Endometrial microvascular endothelial cells (primary cell): ENCODE measurements at regions not wholly inside any gene's neighbourhood (a gene's known extent, or its start where the extent isn't known, plus 50 kb on each side); places are given as distances from the start of the nearest gene placed in this dataset.
"Not testable (repeated sequence)": the region's sequence is repeated elsewhere in the genome, so short reads cannot be mapped to it uniquely, and the experiment has no call there.

Experiments used
- in situ Hi-C: cut with HindIII; loops from 2 replicates; pipeline ENCODE4 v1.10.0; 2017; ENCODE audit warnings: low sequenced_read_pairs, low pct_unique_long_range_greater_than_20kb; ENCODE audit errors: inconsistent ontology term

GRCh38 chr1:185433667-185434066 is 116.6 kb upstream of the IVNS1ABP start:
- in situ Hi-C loops: no loop called here

GRCh38 chr1:185432948-185433347 is 115.9 kb upstream of the IVNS1ABP start:
- in situ Hi-C loops: no loop called here

- in situ Hi-C loops: no loop called here
Observed at GRCh38 chr1:185431612-185432011, 114.6 kb upstream of the IVNS1ABP start.

DNA sequence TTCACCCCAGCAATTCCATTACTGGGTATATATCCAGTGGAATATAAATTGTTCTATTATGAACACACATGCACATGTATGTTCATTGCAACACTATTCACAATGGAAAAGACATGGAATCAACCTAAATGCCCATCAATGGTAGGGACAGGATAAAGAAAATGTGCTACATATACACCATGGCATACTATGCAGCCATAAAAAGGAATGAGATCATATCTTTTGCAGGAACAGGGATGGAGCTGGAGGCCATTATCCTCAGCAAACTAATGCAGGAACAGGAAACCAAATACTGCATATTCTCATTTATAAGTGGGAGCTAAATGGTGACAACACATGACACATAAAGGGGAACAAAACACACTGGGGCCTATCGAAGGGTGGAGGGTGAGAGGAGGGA is 112.6 kb upstream of the IVNS1ABP start:
- in situ Hi-C loops: not testable (repeated sequence)

DNA sequence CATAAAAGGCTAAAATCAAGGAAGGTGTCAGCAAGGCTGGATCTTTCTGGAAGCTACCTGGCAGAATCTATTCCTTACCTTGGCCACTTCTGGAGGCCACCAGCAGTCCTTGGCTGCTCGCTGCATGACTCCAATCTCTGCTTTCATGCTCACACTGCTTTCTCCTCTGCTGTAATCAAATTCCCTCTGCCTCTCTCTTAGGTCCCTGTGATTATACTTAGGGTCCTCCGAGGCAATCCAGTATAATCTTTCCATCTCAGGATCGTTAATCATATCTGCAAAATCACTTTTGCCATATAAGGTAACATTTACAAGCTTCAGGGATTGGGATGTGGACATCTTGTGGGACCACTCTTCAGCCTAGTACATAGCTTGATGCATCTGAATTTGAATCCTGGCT is 110.7 kb upstream of the IVNS1ABP start:
- in situ Hi-C loops: no loop called here

- in situ Hi-C loops: no loop called here
Observed at GRCh38 chr1:185427264-185427663, 110.2 kb upstream of the IVNS1ABP start.

GRCh38 chr1:185426848-185427247 is 109.8 kb upstream of the IVNS1ABP start:
- in situ Hi-C loops: no loop called here

DNA sequence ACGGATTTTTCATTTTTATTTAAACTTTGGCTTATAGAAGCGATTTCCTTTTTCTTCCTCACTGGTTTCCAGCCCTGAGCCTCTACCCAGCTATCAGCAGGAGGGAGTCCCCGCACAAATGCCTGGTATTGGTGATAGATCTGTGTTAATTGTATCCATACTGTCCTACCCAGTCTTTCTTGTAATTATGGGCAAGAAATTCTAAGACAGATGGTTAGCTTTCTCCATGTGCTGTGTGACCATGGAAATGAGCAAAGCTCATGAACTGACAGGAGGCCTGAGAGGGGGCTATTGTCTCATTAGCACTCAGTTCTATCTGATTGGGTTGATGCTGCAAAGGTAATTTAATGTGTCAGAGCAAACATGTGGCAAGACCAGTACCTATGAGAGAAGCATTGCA is 108.1 kb upstream of the IVNS1ABP start:
- in situ Hi-C loops: no loop called here

DNA sequence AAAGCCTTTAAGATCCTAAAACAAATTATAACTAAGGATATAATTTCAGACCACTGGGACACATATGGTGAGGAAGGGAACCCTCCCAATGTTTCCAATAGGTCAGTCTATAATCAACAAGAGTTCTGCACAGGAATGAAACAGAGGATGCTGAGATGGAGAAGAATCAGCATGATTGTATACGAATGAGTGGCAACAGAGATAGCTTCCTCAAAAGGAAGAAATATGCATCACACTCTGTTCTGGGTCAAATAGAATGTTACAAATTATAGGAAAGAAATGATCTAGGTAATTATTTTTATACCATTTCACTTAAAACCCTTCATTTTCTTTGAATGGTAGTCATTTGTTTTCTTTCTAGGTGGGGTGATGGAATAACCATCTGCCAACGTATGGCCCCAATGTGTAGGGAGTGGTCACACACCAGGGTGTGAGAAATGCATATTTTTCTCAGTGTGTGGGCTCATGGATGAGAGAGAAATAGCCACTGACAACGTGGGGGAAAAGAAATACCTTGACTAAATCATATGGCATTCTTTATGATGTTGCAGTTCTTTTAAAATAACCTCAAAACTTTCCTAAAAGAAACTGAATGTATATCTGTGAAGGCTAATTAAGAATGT is 104.6 kb upstream of the IVNS1ABP start:
- in situ Hi-C loops: no loop called here

DNA sequence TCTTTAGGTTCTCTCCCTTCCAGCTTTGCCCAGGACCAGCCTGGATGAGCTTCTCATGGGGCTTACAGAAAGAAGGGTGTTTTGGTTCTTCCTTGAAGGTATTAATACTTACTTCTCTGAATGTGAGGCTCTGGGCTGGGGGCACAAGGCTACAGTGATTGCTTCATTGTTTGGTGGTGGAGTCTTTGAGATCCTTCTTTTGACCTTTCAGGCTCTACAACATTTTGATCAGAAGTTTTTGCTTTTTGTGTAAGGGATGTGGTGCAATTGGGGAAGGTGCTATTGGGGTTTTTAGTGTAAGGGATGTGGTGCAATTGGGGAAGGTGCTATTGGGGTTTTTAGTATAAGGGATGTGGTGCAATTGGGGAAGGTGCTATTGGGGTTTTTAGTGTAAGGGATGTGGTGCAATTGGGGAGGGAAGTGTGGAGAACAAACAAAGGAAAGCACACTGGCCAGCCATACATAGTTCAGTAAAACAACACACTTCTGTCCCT is 103.6 kb upstream of the IVNS1ABP start:
- in situ Hi-C loops: no loop called here

DNA sequence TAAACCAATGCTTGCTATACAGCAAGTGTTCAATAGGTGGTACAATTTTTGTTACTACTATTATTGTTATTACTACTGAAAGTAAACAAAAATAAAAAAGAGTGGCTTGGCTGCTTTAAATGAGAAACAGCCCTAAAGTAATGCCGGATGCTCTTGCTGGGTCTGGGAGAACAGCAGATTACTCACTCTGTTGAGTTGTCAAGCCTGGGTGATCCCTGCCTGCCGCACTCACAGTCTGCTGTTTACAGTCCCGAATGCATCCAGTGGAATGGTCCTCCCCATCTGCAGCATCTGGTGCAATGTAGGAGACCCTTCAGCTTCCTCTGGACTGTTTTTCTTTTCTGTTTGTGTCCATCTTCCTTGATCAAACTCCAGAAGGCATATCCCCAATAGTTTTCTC is 102.7 kb upstream of the IVNS1ABP start:
- in situ Hi-C loops: no loop called here

DNA sequence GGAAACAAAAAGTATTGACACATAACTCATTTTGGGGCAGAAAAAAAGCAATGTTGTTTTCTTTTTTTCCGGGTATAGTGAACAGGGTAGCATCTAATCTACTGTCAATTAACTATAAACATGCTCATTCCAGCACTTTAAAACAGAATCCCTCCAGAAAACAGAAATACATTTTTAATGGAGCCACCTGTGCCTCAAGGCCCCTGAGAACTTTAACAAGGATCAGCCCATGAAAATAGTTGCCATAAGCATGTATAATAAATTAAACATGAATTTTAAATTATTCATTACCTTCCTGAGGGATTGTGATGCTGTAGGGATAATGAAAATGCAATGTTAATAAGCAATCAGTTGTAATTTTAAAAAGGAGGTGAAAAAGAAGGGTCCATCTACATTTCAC is 101.4 kb upstream of the IVNS1ABP start:
- in situ Hi-C loops: no loop called here

DNA sequence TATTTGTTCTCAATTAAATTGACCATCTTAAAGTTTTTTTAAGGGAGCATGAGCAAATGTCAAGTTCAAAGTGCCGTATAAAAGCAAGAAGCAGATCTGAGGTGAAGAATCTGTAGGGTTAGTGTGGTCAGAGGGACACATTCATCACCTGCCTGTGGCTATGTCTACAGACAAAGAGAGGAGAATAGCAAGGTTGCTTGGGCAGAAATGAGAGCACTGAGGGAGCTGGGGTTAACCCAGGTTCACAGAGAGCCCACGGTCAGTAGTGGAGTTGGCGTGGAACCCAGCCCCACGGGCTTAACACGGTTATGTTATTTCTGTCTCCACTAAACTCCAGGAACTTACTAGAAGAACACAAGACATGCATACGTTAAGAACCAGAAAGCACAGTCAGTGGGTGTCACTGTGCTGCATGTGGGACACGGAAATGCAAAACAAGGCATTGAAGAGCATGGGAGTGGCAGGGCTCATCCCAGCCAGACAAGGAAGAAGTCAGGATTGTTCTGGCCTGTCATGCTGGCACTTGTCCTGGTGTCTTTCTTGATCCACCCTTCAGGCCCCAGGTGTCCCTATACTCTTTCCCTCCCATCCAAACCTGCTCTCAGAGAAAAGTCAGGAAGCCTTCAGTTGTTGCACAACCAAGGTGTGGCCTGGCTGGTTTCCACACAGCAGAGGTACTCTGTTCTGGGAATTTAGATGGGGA is 95.5 kb upstream of the IVNS1ABP start:
- in situ Hi-C loops: no loop called here

GRCh38 chr1:185409763-185410528 is 92.9 kb upstream of the IVNS1ABP start:
- in situ Hi-C loops: no loop called here

DNA sequence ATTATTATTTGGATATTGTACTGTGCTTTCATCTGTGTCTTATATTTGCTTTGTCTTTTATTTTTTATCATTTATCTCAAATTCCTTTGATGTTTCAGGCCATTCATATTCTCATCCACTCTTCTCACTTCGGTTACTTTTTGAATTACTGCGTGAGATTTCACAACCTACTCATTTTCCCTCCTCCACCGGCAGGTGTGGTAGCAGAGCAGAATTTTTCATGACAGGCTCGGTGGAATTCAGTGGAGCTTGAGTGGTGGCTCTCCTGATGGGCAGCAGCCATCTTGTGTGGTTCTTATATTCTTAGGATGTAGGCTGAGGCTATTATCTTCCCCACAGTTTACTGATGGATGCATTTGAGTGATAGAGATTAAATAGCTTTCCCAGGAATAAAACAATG is 92.3 kb upstream of the IVNS1ABP start:
- in situ Hi-C loops: no loop called here

DNA sequence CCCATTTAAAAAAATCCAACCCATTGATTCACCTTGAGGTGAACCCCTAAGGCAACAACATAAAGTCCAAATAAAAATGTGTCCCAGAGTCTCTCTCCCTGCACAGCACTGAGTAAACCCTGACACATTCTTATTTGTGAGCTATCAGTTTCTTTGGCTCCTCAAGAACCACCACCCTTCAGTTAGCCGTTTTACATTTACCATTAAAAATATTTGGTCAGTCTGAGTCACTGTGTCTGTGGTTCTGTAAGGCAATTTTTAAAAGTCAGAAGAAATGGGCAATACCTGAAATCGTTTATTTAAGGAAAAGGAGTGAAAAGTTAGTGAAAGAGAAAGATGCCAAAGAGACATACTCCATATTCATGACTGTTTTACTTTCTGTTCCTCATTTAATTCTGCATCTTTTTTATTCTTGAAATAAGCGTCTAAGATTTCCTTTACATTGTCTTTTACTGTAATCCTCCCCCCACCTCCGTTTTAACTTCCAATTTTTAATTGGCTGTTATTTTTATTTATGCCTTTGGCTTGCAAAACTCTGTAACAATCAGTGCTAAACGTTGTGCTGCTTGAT is 91.7 kb upstream of the IVNS1ABP start:
- in situ Hi-C loops: no loop called here

GRCh38 chr1:185406691-185407009 is 89.6 kb upstream of the IVNS1ABP start:
- in situ Hi-C loops: no loop called here

- in situ Hi-C loops: no loop called here
Observed at GRCh38 chr1:185406006-185406690, 89.1 kb upstream of the IVNS1ABP start.

DNA sequence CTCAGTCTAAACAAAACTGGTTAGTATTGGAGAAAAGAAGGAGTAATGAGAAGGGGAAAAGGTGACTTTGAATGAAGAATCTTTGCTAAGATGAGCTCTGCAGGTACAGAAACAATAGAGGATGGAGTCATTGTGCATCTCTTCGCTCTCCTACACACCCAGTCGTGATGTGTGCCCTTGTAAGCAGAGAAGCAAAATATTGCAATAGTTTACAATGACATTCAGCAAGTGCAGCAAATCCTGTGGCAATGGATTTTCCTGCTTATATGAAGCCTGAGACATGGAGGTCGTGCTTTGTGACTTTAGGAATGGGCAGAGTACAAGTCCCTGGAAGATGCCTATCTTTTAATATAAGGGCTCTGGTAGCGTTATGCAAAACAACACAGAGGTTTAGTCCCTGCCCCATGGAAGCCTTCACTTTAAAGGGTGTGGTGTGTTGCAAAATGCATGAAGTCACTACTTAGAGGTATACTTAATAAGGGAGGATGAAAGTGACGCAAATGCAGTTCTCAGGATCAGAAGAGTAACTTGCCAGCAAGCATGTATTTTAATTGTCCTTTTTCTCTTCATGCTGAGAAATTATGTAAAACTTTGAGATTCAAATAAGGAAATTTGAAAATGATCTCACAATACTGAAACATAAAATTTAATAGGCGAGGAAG is 88.0 kb upstream of the IVNS1ABP start:
- in situ Hi-C loops: no loop called here
